GM12878 (cell line): ENCODE measurements at regions not wholly inside any gene's neighbourhood (a gene's known extent, or its start where the extent isn't known, plus 50 kb on each side); places are given as distances from the start of the nearest gene placed in this dataset.

Experiments used
- ATAC-seq: fragments of 200-7000 bp; cut with Tn5 transposase; 3 replicates; pipeline ENCODE4 v1.9.1; 2020; ENCODE audit warnings: mild to moderate bottlenecking, moderate library complexity
- BruUV-seq: library from RNA; stranded (reverse); fragments of 400-500 nt; replicated peaks from 2 replicates; lab custom pipeline; 2021; lab: Mats Ljungman, UMichigan
- CTCF ChIA-PET: fragments of 300-600 bp; sonication (Branson Sonifier 250); formaldehyde crosslinking; extraction: SDS; loops from one replicate; lab custom pipeline; 2021; ENCODE audit warnings: inconsistent platforms; lab: Yijun Ruan, JAX
- POLR2A ChIA-PET: fragments of 350-600 bp; formaldehyde crosslinking; extraction: SDS; loops from one replicate; lab custom pipeline; 2021; ENCODE audit warnings: inconsistent platforms; lab: Charles Lee
- RAD21 ChIA-PET: fragments of 300-600 bp; sonication (Branson Sonifier 250); formaldehyde crosslinking; loops from one replicate; lab custom pipeline; 2023; ENCODE audit warnings: antibody characterized with exemption; ENCODE audit not compliant: unreplicated experiment; lab: Charles Lee
- SMC1A ChIA-PET: fragments of 300-600 bp; sonication (Branson Sonifier 250); formaldehyde crosslinking; loops from one replicate; lab custom pipeline; 2023; ENCODE audit not compliant: unreplicated experiment, uncharacterized antibody; lab: Charles Lee
- DNase-seq: peaks from one replicate; pipeline ENCODE4 v3.0.0-alpha.2; 2011; ENCODE audit warnings: low read depth, low spot score
- FAIRE-seq: peaks from 3 replicates; lab custom pipeline; 2011; peaks lifted over from hg19 to GRCh38; lab: Jason Lieb, UNC
- H2AFZ ChIP-seq: 2 replicates; pipeline ENCODE4 v1.6.0; 2011; ENCODE audit warnings: low read depth, low read length, control low read depth; ENCODE audit not compliant: control insufficient read depth
- H3K27ac ChIP-seq: 2 replicates; pipeline ENCODE4 v1.5.1; 2011; ENCODE audit warnings: control low read depth; ENCODE audit not compliant: control insufficient read depth, insufficient read depth
- H3K27me3 ChIP-seq, 2 experiments: replicated peaks in 1 of 2; 2 replicates each; pipeline versions ENCODE4 v1.6.0 to v1.6.1; 2011; ENCODE audit warnings: low read length in 1 of 2; ENCODE audit not compliant: control insufficient read depth in 2 of 2, insufficient read depth in 2 of 2
- H3K36me3 ChIP-seq, 2 experiments: 2 replicates each; pipeline ENCODE4 v1.5.1; 2011; ENCODE audit warnings: low read length in 1 of 2; ENCODE audit not compliant: control insufficient read depth in 2 of 2, insufficient read depth in 2 of 2
- H3K4me1 ChIP-seq: 2 replicates; pipeline ENCODE4 v1.6.1; 2011; ENCODE audit warnings: mild to moderate bottlenecking, low read length, moderate library complexity, mixed read lengths; ENCODE audit not compliant: control insufficient read depth, insufficient read depth
- H3K4me2 ChIP-seq: 2 replicates; pipeline ENCODE4 v1.6.0; 2011; ENCODE audit warnings: control low read depth; ENCODE audit not compliant: control insufficient read depth, insufficient read depth
- H3K4me3 ChIP-seq: fragments of 200-600 bp; sonication (generic); 2 replicates; pipeline ENCODE4 v1.5.1; 2016
- H3K79me2 ChIP-seq: 2 replicates; pipeline ENCODE4 v1.6.0; 2011; ENCODE audit warnings: low read length; ENCODE audit not compliant: control insufficient read depth, insufficient read depth
- H3K9ac ChIP-seq: 2 replicates; pipeline ENCODE4 v1.8.0; 2011; ENCODE audit warnings: low read length, control low read depth, mixed read lengths; ENCODE audit not compliant: control insufficient read depth, insufficient read depth
- H3K9me3 ChIP-seq: replicated peaks from 3 replicates; pipeline ENCODE4 v1.5.1; 2011; ENCODE audit warnings: mild to moderate bottlenecking, low read length; ENCODE audit not compliant: control insufficient read depth, insufficient read depth
- H4K20me1 ChIP-seq: 2 replicates; pipeline ENCODE4 v1.6.0; 2011; ENCODE audit not compliant: control insufficient read depth, insufficient read depth
- BACH1 ChIP-seq: fragments of 450-650 bp; IDR thresholded peaks from 2 replicates; pipeline ENCODE4 v1.6.1; 2017; ENCODE audit warnings: mild to moderate bottlenecking, borderline replicate concordance
- BRCA1 ChIP-seq: IDR thresholded peaks from 2 replicates; pipeline ENCODE4 v1.6.1; 2011; ENCODE audit warnings: low read depth, low read length, improper control_type of control experiment
- JUNB ChIP-seq: IDR thresholded peaks from 2 replicates; pipeline ENCODE4 v1.6.1; 2016; ENCODE audit warnings: antibody characterized with exemption, mild to moderate bottlenecking
- LARP7 ChIP-seq: fragments of 450-650 bp; IDR thresholded peaks from 2 replicates; pipeline ENCODE4 v1.6.1; 2017; ENCODE audit warnings: mild to moderate bottlenecking
- MTA2 ChIP-seq: fragments of 450-650 bp; IDR thresholded peaks from 2 replicates; pipeline ENCODE4 v1.6.1; 2016; ENCODE audit warnings: low read depth, mild to moderate bottlenecking, moderate library complexity
- MTA3 ChIP-seq: IDR thresholded peaks from 2 replicates; pipeline ENCODE4 v1.6.1; 2012; ENCODE audit warnings: low read length, inconsistent platforms, borderline replicate concordance
- NFIC ChIP-seq: IDR thresholded peaks from 2 replicates; pipeline ENCODE4 v1.6.1; 2012; ENCODE audit warnings: low read depth, mild to moderate bottlenecking, inconsistent platforms, low read length, moderate library complexity
- NRF1 ChIP-seq: conservative IDR thresholded peaks from 2 replicates; pipeline ENCODE4 v1.6.1; 2011; ENCODE audit warnings: mild to moderate bottlenecking, low read depth, low read length, improper control_type of control experiment
- POU2F2 ChIP-seq: IDR thresholded peaks from 3 replicates; pipeline ENCODE4 v1.6.1; 2011; ENCODE audit warnings: low read depth, mild to moderate bottlenecking, low read length, borderline replicate concordance
- RB1 ChIP-seq: fragments of 450-650 bp; formaldehyde crosslinking; IDR thresholded peaks from 2 replicates; pipeline ENCODE4 v1.6.1; 2017; ENCODE audit warnings: mild to moderate bottlenecking, borderline replicate concordance
- TCF7 ChIP-seq: IDR thresholded peaks from 2 replicates; pipeline ENCODE4 v1.6.1; 2014; ENCODE audit warnings: antibody characterized with exemption, borderline replicate concordance
- WRNIP1 ChIP-seq: IDR thresholded peaks from 2 replicates; pipeline ENCODE4 v1.6.1; 2011; ENCODE audit warnings: low read depth, low read length, improper control_type of control experiment, borderline replicate concordance
- ZSCAN29 ChIP-seq: fragments of 450-650 bp; IDR thresholded peaks from 2 replicates; pipeline ENCODE4 v1.6.1; 2017; ENCODE audit warnings: mild to moderate bottlenecking, moderate library complexity
- ZZZ3 ChIP-seq: IDR thresholded peaks from 2 replicates; pipeline ENCODE4 v1.6.1; 2011; ENCODE audit warnings: low read depth; ENCODE audit not compliant: control insufficient read depth, insufficient read length
- WGBS: methylation state at CpG from one replicate; pipeline ENCODE4 v1.1.6; 2016; ENCODE audit warnings: low lambda C conversion rate; ENCODE audit not compliant: insufficient replicate concordance, insufficient coverage; ENCODE audit errors: missing lambda C conversion rate; 5-methylcytosine and 5-hydroxymethylcytosine counted together
- in situ Hi-C: fragments of 300-500 bp; cut with MboI; formaldehyde crosslinking; loops from 9 replicates; pipeline ENCODE4 v1.14.3; 2018; ENCODE audit warnings: mixed read lengths
- intact Hi-C: fragments of 100-400 bp; cut with micrococcal nuclease; formaldehyde crosslinking; loops from one replicate; pipeline ENCODE4 v1.14.2; 2022; ENCODE audit not compliant: unreplicated experiment
- TF ChIP-seq, protein P1 (sequence below): fragments of 450-650 bp; IDR thresholded peaks from 2 replicates; pipeline ENCODE4 v1.6.1; 2016; ENCODE audit warnings: mild to moderate bottlenecking
- TF ChIP-seq, protein P2 (sequence below): fragments of 450-650 bp; IDR thresholded peaks from 2 replicates; pipeline ENCODE4 v1.6.1; 2017; ENCODE audit warnings: borderline replicate concordance

- ATAC-seq (peak; percentile 53), DNase-seq (no peak), FAIRE-seq (no peak)
- ChIA-PET CTCF (interaction anchor here (0.9 to 1.2 kb wide), 2 partner anchors 40 to 42 kb away, joined by 3 read pairs; no protein-coding TSS in a partner anchor), POLR2A (interaction anchor here (1.3 to 1.7 kb wide), 3 partner anchors 11 to 17 kb away, joined by 4 to 5 read pairs (median 5); no protein-coding TSS in a partner anchor), RAD21 (interaction anchor here (0.7 to 1.6 kb wide), 5 partner anchors 11 to 82 kb away, joined by 3 to 15 read pairs (median 5); no protein-coding TSS in a partner anchor), SMC1A (interaction anchor here (0.8 to 1.5 kb wide), 5 partner anchors 14 to 104 kb away, joined by 3 to 11 read pairs (median 8); no protein-coding TSS in a partner anchor)
- TF ChIP-seq, protein P1, sequence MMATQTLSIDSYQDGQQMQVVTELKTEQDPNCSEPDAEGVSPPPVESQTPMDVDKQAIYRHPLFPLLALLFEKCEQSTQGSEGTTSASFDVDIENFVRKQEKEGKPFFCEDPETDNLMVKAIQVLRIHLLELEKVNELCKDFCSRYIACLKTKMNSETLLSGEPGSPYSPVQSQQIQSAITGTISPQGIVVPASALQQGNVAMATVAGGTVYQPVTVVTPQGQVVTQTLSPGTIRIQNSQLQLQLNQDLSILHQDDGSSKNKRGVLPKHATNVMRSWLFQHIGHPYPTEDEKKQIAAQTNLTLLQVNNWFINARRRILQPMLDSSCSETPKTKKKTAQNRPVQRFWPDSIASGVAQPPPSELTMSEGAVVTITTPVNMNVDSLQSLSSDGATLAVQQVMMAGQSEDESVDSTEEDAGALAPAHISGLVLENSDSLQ = peak; percentile 67
- no peak for TF ChIP-seq TCF7
- Histone ChIP-seq H3K27ac (no peak overlapping the region), H3K4me2 (no peak overlapping the region), H3K4me1 (no peaks in the 10 kb centered on the region), H3K36me3 (no peaks in the 10 kb centered on the region), H2AFZ (no peak overlapping the region), H3K4me3 (no peak overlapping the region), H4K20me1 (no peaks in the 10 kb centered on the region), H3K79me2 (no peaks in the 10 kb centered on the region), H3K9ac (no peak overlapping the region), H3K9me3 (no peaks in the 10 kb centered on the region), H3K27me3 (no peaks in the 10 kb centered on the region)
- no TSS peak for BruUV-seq
- in situ Hi-C loops (no loop called here), intact Hi-C loops (no loop called here)
- WGBS = 0% methylated on average over 1 of the region's 1 CpG
These were observed 713.3 kb downstream of the COL12A1 start for GRCh38 chr6:74492587-74492986.

DNA sequence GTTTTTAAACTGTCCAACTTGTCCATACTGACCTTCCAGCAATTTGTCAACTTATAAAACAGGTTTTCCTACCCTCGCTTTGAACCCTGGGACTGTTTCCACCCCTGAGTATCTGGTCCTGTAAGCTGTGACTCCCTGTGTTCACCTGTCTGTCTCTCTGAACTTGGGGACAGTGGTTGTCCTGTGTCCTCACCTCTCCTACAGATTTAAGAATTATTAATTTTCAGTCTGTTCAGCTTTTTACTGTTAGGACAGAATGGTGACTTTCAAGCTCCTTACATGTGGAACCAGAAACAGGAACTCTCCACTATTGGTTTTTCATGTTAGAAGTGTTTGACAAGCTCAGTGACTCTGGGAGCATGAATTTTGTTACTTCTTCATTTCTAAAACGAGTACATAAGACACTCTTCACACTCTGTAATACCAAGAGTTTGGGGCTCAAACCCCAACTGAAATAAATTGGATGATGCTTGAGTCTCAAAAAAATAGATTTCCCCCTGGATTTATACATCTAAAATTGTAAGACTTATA lies 713.9 kb downstream of the COL12A1 start:
- ChIA-PET SMC1A (interaction anchor here (0.6 to 1.5 kb wide), 8 partner anchors 8 to 105 kb away, joined by 3 to 11 read pairs (median 4); no protein-coding TSS in a partner anchor), POLR2A (interaction anchor here (1.3 to 1.7 kb wide), 4 partner anchors 11 to 21 kb away, joined by 3 to 5 read pairs (median 4); no protein-coding TSS in a partner anchor), RAD21 (interaction anchor here (0.7 to 1.6 kb wide), 5 partner anchors 11 to 46 kb away, joined by 4 to 15 read pairs (median 6); no protein-coding TSS in a partner anchor), CTCF (interaction anchor here (0.9 to 1.4 kb wide), 4 partner anchors 16 to 71 kb away, joined by 3 to 5 read pairs (median 3); no protein-coding TSS in a partner anchor)
- Histone ChIP-seq H3K9me3 (no peaks in the 10 kb centered on the region), H3K4me1 (no peaks in the 10 kb centered on the region), H3K9ac (no peak overlapping the region), H4K20me1 (no peaks in the 10 kb centered on the region), H3K36me3 (no peaks in the 10 kb centered on the region), H3K27me3 (no peaks in the 10 kb centered on the region), H3K4me2 (no peak overlapping the region), H3K4me3 (no peak overlapping the region), H3K79me2 (no peaks in the 10 kb centered on the region), H3K27ac (no peak overlapping the region), H2AFZ (no peak overlapping the region)
- DNase-seq = no peak
- TF ChIP-seq, protein P2, sequence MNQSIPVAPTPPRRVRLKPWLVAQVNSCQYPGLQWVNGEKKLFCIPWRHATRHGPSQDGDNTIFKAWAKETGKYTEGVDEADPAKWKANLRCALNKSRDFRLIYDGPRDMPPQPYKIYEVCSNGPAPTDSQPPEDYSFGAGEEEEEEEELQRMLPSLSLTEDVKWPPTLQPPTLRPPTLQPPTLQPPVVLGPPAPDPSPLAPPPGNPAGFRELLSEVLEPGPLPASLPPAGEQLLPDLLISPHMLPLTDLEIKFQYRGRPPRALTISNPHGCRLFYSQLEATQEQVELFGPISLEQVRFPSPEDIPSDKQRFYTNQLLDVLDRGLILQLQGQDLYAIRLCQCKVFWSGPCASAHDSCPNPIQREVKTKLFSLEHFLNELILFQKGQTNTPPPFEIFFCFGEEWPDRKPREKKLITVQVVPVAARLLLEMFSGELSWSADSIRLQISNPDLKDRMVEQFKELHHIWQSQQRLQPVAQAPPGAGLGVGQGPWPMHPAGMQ = no peak
- TF ChIP-seq JUNB (no peak), BACH1 (no peak), LARP7 (no peak), ZSCAN29 (no peak), RB1 (no peak), MTA2 (no peak), BRCA1 (no peak), MTA3 (no peak), POU2F2 (no peak), WRNIP1 (no peak), ZZZ3 (no peak), NRF1 (no peak), NFIC (no peak)
- no TSS peak for BruUV-seq
- 0% methylated on average over 2 of the region's 2 CpGs for WGBS
- in situ Hi-C loops = no loop called here
- intact Hi-C loops = no loop called here
- no peak for FAIRE-seq
- peak; percentile 94 for ATAC-seq
